HG03159 (cell line): ENCODE measurements at regions not wholly inside any gene's neighbourhood (a gene's known extent, or its start where the extent isn't known, plus 50 kb on each side); places are given as distances from the start of the nearest gene placed in this dataset.

Experiments used
- ATAC-seq: cut with Tn5 transposase; IDR thresholded peaks from one replicate; pipeline ENCODE4 v1.9.1; 2021; ENCODE audit warnings: mild to moderate bottlenecking, moderate library complexity; ENCODE audit not compliant: unreplicated experiment

GRCh38 chr12:47025349-47025748, 54.1 kb upstream of the PCED1B start:
- ATAC-seq = no peak

- ATAC-seq = no peak
Measured at GRCh38 chr12:47025798-47026197, 53.6 kb upstream of the PCED1B start.

DNA sequence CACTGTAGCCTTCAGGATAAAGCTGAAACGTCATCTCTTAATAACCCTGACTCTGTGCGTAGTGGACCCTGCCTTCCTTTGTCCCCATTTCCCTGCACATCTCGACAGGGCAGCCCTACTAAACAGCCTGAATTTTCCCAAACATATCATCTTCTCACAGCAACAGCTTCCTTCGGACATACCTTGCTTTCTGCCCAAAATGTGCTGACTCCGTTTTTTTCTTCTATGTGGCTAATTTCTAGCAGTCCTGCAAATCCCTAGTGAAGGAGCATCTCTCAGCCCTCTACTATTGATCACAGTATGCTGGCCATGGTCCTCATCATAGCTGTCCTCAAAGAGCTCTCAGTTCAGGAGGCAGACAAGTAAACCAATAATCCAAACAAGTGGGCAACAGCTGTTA, 53.1 kb upstream of the PCED1B start:
- ATAC-seq = no peak
